ENCODE measurements at regions not wholly inside any gene's neighbourhood (a gene's known extent, or its start where the extent isn't known, plus 50 kb on each side); places are given as distances from the start of the nearest gene placed in this dataset.
A peak's percentile ranks its signal among the peaks of the same experiment; 100 is the strongest.

- H3K9ac ChIP-seq (ENCODE audit: low read length), result peak overlapping the region; percentile 61
These were observed 180.0 kb upstream of the RGS6 start for GRCh38 chr14:71752111-71752738.

DNA sequence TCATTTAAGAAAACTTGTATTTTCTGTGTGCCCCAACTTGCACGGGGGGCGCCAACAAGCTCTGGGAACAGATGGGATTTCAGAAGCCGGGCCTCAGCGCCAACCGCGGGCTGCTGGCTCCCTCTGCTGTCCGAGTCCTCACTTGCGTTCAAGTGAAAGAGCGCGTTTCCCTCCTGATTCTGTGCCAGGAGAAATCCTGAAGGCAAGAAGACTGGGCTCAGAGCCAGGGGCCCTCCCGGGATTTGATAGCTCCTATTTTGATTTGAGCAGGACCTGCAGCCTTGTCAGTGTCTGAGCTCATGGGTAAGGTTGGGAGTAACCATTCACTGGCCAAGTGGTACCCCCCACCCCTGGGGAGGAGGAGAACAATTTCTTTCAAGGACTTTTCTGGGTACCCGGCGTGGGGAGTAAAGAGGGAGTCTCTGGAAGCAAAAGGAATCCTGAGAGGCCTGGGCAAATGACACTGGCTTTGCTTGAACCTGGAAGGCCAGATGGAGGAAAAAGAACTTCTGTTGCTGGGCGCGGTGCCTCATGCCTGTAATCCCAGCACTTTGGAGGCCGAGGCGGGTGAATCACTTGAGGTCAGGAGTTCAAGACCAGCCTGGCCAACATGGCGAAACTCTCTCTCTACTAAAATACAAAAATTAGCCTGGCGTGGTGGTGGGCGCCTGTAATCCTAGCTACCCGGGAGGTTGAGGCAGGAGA lies 179.0 kb upstream of the RGS6 start:
- Histone ChIP-seq H3K27me3 (ENCODE audit: insufficient read depth, low read length) (no peaks in the 10 kb centered on the region), H3K27ac (ENCODE audit: low read depth, low read length) (peak overlapping the region; percentile 28), H3K9me3 (ENCODE audit: insufficient read depth, low read depth, low read length) (peaks cover 3% of the 10 kb centered on the region), H3K79me2 (ENCODE audit: insufficient read depth, low read length) (no peaks in the 10 kb centered on the region), H3K9ac (ENCODE audit: low read length) (peak overlapping the region; percentile 61), H3K4me2 (ENCODE audit: low read length) (peak overlapping the region; percentile 78), H3K4me3 (ENCODE audit: insufficient read depth, low read depth, low read length) (no peak overlapping the region), H2AFZ (ENCODE audit: low read depth, low read length) (peak overlapping the region; percentile 51), H4K20me1 (ENCODE audit: insufficient read depth, low read length) (no peaks in the 10 kb centered on the region), H3K4me1 (ENCODE audit: insufficient read depth, low read length) (peaks cover 6% of the 10 kb centered on the region), H3K36me3 (ENCODE audit: insufficient read depth, low read length) (no peaks in the 10 kb centered on the region)
- peak; percentile 72 for DNase-seq (ENCODE audit: low read depth)
- H3K36me3 Mint-ChIP-seq (ENCODE audit: low read depth, unreplicated experiment), result peaks cover 5% of the 10 kb centered on the region
- peaks cover 8% of the 10 kb centered on the region for H3K9me3 Mint-ChIP-seq (ENCODE audit: unreplicated experiment)
- H3K27ac Mint-ChIP-seq (ENCODE audit: unreplicated experiment), result no peak overlapping the region
- peaks cover 4% of the 10 kb centered on the region for H3K27me3 Mint-ChIP-seq (ENCODE audit: low read depth, unreplicated experiment)
- FAIRE-seq, result peak; percentile 50
- no peak for TF ChIP-seq EZH2 (IDR thresholded peaks at IDR 0.05; ENCODE audit: insufficient read depth, low read length)
- TF ChIP-seq, protein P1, sequence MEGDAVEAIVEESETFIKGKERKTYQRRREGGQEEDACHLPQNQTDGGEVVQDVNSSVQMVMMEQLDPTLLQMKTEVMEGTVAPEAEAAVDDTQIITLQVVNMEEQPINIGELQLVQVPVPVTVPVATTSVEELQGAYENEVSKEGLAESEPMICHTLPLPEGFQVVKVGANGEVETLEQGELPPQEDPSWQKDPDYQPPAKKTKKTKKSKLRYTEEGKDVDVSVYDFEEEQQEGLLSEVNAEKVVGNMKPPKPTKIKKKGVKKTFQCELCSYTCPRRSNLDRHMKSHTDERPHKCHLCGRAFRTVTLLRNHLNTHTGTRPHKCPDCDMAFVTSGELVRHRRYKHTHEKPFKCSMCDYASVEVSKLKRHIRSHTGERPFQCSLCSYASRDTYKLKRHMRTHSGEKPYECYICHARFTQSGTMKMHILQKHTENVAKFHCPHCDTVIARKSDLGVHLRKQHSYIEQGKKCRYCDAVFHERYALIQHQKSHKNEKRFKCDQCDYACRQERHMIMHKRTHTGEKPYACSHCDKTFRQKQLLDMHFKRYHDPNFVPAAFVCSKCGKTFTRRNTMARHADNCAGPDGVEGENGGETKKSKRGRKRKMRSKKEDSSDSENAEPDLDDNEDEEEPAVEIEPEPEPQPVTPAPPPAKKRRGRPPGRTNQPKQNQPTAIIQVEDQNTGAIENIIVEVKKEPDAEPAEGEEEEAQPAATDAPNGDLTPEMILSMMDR (IDR thresholded peaks at IDR 0.05; ENCODE audit: insufficient read depth, low read depth, low read length), result peak; percentile 93
- H3K4me3 Mint-ChIP-seq (ENCODE audit: unreplicated experiment), result no peak overlapping the region
- H3K4me1 Mint-ChIP-seq (ENCODE audit: low read depth, unreplicated experiment), result no peaks in the 10 kb centered on the region

More at GRCh38 chr14:71752111-71752738, 180.0 kb upstream of the RGS6 start:
- peaks cover 5% of the 10 kb centered on the region for H3K36me3 Mint-ChIP-seq (ENCODE audit: low read depth, unreplicated experiment)
- Histone ChIP-seq H3K27me3 (ENCODE audit: insufficient read depth, low read length) (no peaks in the 10 kb centered on the region), H4K20me1 (ENCODE audit: insufficient read depth, low read length) (no peaks in the 10 kb centered on the region), H3K4me1 (ENCODE audit: insufficient read depth, low read length) (peaks cover 6% of the 10 kb centered on the region), H2AFZ (ENCODE audit: low read depth, low read length) (no peak overlapping the region), H3K36me3 (ENCODE audit: insufficient read depth, low read length) (no peaks in the 10 kb centered on the region), H3K4me3 (ENCODE audit: insufficient read depth, low read depth, low read length) (no peak overlapping the region), H3K79me2 (ENCODE audit: insufficient read depth, low read length) (no peaks in the 10 kb centered on the region), H3K27ac (ENCODE audit: low read depth, low read length) (no peak overlapping the region), H3K9me3 (ENCODE audit: insufficient read depth, low read depth, low read length) (peaks cover 7% of the 10 kb centered on the region), H3K4me2 (ENCODE audit: low read length) (no peak overlapping the region)
- no peak overlapping the region for H3K4me3 Mint-ChIP-seq (ENCODE audit: unreplicated experiment)
- no peaks in the 10 kb centered on the region for H3K4me1 Mint-ChIP-seq (ENCODE audit: low read depth, unreplicated experiment)
- peaks cover 4% of the 10 kb centered on the region for H3K27me3 Mint-ChIP-seq (ENCODE audit: low read depth, unreplicated experiment)
- no peak for FAIRE-seq
- H3K27ac Mint-ChIP-seq (ENCODE audit: unreplicated experiment), result no peak overlapping the region
- no peak for TF ChIP-seq EZH2 (IDR thresholded peaks at IDR 0.05; ENCODE audit: insufficient read depth, low read length)
- TF ChIP-seq, protein P1 (IDR thresholded peaks at IDR 0.05; ENCODE audit: insufficient read depth, low read depth, low read length), result no peak
- DNase-seq (ENCODE audit: low read depth), result no peak
- peaks cover 11% of the 10 kb centered on the region for H3K9me3 Mint-ChIP-seq (ENCODE audit: unreplicated experiment)

GRCh38 chr14:71753976-71754375 lies 178.3 kb upstream of the RGS6 start:
- Mint-ChIP-seq H3K27ac (ENCODE audit: unreplicated experiment) (no peak overlapping the region), H3K36me3 (ENCODE audit: low read depth, unreplicated experiment) (peaks cover 3% of the 10 kb centered on the region), H3K4me1 (ENCODE audit: low read depth, unreplicated experiment) (no peaks in the 10 kb centered on the region), H3K27me3 (ENCODE audit: low read depth, unreplicated experiment) (peaks cover 4% of the 10 kb centered on the region), H3K9me3 (ENCODE audit: unreplicated experiment) (peaks cover 4% of the 10 kb centered on the region), H3K4me3 (ENCODE audit: unreplicated experiment) (no peak overlapping the region)
- DNase-seq (ENCODE audit: low read depth) (no peak), FAIRE-seq (no peak)
- H3K36me3 ChIP-seq (ENCODE audit: insufficient read depth, low read length), result no peaks in the 10 kb centered on the region
- H3K79me2 ChIP-seq (ENCODE audit: insufficient read depth, low read length), result no peaks in the 10 kb centered on the region
- no peak overlapping the region for H3K27ac ChIP-seq (ENCODE audit: low read depth, low read length)
- H3K4me2 ChIP-seq (ENCODE audit: low read length), result no peak overlapping the region
- TF ChIP-seq, protein P1 (IDR thresholded peaks at IDR 0.05; ENCODE audit: insufficient read depth, low read depth, low read length), result no peak
- no peak for TF ChIP-seq EZH2 (IDR thresholded peaks at IDR 0.05; ENCODE audit: insufficient read depth, low read length)
- peaks cover 6% of the 10 kb centered on the region for H3K4me1 ChIP-seq (ENCODE audit: insufficient read depth, low read length)
- no peak overlapping the region for H2AFZ ChIP-seq (ENCODE audit: low read depth, low read length)
- H4K20me1 ChIP-seq (ENCODE audit: insufficient read depth, low read length), result no peaks in the 10 kb centered on the region
- H3K9ac ChIP-seq (ENCODE audit: low read length), result no peak overlapping the region
- H3K4me3 ChIP-seq (ENCODE audit: insufficient read depth, low read depth, low read length), result no peak overlapping the region
- no peaks in the 10 kb centered on the region for H3K27me3 ChIP-seq (ENCODE audit: insufficient read depth, low read length)
- no peaks in the 10 kb centered on the region for H3K9me3 ChIP-seq (ENCODE audit: insufficient read depth, low read depth, low read length)
